GM21390 (cell line): ENCODE measurements at regions not wholly inside any gene's neighbourhood (a gene's known extent, or its start where the extent isn't known, plus 50 kb on each side); places are given as distances from the start of the nearest gene placed in this dataset.
"Not testable (repeated sequence)": the region's sequence is repeated elsewhere in the genome, so short reads cannot be mapped to it uniquely, and the experiment has no call there.

Source experiments
- ATAC-seq: cut with Tn5 transposase; IDR thresholded peaks from one replicate; pipeline ENCODE4 v1.9.1; 2021; ENCODE audit not compliant: unreplicated experiment

DNA sequence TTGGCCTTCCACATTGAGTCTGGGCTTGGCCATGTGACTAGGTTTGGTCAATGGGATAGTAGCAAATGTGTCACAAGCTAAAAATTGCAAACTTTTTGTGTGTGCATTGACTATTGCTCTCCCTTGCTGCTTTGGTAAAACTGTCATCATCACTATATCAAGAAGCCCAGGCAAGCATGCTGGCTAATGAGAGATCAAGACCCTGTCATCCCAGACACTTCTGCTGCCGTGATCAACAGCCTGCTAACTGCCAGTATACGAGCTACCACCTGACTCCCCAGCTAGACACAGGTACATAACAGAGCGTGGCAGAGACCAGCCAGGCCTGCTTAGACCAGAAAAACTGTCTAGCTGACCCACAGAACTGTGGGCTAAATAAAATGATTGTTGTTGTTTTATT is 456.7 kb upstream of the DCN start:
- ATAC-seq, result no peak

GRCh38 chr12:91637789-91638624 is 455.4 kb upstream of the DCN start:
- ATAC-seq, result no peak

DNA sequence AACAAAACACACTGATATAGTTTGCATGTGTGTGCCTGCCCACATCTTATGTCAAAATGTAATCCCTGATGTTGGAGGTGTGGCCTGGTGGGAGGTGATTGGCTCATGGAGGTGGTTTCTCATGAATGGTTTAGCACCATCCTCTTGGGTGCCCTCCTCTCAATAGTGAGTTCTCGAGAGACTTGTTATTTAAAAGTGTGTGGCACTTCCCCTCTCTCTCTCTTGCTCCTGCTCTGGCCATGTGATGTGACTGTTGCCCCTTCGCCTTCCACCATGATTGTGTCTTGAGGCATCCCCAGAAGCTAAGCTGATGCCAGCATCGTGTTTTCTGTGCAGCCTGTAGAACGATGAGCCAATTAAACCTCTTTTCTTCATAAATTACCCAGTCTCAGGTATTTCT is 454.1 kb upstream of the DCN start:
- ATAC-seq, result no peak

GRCh38 chr12:91634386-91634713 is 451.7 kb upstream of the DCN start:
- ATAC-seq, result not testable (repeated sequence)

DNA sequence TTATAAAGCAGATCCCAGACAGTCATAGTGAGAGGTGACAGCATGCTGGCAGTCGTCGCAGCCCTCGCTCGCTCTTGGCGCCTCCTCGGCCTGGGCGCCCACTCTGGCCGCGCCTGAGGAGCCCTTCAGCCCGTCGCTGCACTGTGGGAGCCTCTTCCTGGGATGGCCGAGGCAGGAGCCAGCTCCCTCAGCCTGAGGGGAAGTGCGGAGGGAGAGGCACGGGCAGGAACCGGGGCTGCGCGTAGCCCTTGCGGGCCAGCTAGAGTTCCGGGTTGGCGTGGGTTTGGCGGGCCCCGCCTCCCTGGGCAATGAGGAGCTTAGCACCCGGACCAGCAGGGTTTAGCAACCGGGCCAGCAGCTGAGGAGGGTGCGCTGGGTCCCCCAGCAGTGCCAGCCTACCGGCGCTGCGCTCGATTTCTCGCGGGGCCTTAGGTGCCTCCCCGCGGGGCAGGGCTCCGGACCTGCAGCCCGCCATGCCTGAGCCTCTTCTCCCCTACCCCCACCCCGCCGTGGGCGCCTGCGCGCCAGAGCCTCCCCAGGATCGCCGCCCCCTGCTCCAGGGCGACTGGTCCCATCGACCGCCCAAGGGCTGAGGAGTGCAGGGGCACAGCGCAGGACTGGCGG is 451.2 kb upstream of the DCN start:
- no peak for ATAC-seq

DNA sequence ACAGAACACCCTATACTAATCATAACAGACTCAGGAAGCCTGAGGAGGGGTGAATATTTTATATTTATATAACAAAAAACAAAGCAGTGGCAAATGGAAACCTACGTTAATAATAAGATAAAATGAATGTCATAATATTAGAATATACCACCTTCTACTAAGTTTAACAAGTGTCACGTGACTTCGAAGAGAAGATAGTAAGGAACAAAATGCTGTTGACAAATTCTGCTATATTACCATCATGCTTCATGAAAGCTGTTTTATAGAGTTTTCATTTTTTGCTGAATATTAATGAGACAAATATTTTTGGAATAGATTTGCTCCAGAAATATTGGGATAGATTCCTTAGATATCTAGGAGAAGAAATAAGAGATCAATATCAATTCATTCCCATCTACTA is 450.6 kb upstream of the DCN start:
- ATAC-seq, result no peak

- no peak for ATAC-seq
Observed at GRCh38 chr12:91632042-91632786, 449.6 kb upstream of the DCN start.

GRCh38 chr12:91630596-91631293 is 448.1 kb upstream of the DCN start:
- no peak for ATAC-seq

GRCh38 chr12:91630083-91630482 is 447.5 kb upstream of the DCN start:
- no peak for ATAC-seq

DNA sequence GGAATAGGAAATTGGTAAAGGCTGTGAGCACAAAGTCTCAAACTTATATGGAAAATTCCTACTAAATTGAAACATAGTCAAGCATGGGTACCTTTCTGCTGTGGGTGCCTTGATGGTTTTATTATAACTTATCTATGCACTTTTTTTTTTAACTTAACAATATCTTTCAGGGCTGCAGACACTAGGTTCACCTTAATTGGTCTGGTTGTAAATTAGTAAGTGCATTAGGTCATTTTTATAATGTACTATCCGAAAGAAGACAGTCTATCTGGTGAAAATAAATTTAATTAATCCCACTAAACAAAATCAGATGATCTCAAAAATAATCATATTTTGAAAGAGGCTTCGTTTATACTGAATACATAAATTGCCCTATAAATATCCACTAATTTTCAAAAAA is 446.8 kb upstream of the DCN start:
- ATAC-seq, result no peak

- ATAC-seq, result no peak
Observed at GRCh38 chr12:91628656-91629055, 446.0 kb upstream of the DCN start.

DNA sequence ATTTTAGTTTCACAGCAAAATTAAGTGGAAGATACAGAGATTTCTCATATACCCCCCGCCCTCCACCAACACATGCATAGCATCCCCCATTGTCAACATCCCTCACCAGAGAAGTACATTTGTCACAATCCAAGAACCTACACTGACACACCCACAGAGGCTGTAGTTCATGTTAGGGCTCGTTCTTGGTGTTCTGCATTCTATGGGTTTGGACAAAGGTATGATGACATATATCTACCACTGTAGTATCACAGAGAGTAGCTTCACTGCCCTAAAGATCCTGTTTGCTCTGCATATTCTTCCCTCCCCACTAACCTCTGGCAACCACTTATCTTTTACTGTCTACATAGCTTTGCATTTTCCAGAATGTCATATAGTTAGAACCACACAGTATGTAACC is 444.6 kb upstream of the DCN start:
- no peak for ATAC-seq

- ATAC-seq, result no peak
Observed at GRCh38 chr12:91622981-91623380, 440.4 kb upstream of the DCN start.

DNA sequence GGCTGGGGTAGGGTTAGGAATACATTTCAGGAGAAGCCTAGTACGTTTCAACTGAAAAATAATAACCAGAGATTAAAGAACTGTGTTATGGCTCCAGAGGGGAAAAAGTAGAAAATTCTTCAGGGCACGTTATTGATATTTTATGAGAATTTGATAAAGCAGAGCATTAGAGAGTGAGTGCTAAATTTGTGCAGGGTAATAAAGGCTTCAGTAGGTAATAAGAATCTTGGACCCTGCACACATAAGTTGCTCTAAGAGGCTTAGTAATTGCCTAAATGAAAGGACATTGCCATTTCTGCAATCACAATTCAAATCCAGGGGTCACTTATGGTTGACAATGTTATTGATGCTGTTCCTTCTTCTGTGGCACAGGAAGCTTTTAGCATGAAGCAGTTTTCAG is 439.4 kb upstream of the DCN start:
- no peak for ATAC-seq

DNA sequence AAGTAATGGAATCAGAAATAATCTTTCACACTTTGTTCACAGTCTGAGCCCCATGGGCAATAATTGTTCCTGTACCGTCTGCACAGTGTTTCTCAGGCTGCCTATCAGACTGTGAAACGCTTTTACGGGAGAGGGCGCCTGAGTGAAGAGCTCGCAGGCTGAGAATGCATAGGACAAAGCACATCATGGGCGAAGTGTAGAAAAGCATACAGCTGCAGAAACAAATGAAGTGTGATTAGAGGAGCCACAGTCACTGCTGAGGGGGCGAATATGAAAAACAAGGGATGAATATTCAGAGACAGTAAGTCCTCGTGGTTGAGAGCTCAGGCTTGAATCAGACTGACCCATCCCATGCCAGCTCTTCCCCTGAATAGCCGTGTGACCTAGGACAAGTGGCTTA is 438.4 kb upstream of the DCN start:
- ATAC-seq, result no peak

- no peak for ATAC-seq
Observed at GRCh38 chr12:91620422-91620821, 437.8 kb upstream of the DCN start.

GRCh38 chr12:91618281-91618680 is 435.7 kb upstream of the DCN start:
- ATAC-seq, result no peak

DNA sequence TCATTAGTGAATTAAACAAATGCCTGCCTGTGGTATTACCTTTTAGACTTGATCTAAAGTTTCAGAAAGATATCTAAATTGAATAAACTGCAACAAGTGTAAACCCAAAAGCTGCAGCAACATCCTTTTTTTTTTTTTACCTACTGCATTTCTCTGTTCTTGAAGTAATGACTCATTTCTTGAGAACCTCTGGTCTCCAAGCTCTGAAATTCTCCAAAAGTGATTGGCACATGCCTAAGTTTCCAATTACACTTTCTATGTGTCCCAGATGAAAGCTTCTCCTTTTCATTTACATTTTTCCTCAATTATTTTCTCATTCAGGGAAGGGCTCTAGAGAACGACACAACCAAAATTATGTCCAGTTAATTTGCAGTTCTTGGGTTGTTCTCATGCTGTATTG is 435.2 kb upstream of the DCN start:
- ATAC-seq, result no peak

- no peak for ATAC-seq
Observed at GRCh38 chr12:91616416-91616815, 433.8 kb upstream of the DCN start.

GRCh38 chr12:91613223-91613779 is 430.7 kb upstream of the DCN start:
- no peak for ATAC-seq

DNA sequence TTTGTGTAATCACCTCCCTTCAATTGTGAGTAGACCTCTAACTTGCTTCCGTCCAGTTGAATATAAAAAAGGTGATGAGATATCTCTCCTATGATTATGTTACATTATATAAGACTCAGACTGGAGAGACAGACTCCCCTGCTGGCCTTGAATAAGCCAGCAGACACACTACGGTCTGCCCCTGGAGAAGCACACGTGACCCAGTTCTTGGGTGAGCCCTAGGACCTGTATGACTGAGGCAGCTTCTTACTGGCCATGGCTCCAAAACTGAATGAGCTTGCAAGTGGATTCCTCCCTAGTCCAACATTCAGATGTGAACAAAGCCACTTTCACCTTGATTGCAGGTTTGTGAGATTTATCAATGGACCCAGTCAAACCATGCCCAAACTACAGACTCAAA is 427.9 kb upstream of the DCN start:
- ATAC-seq, result no peak
